GM12872 (cell line): ENCODE measurements at regions not wholly inside any gene's neighbourhood (a gene's known extent, or its start where the extent isn't known, plus 50 kb on each side); places are given as distances from the start of the nearest gene placed in this dataset.

Experiments
- TF ChIP-seq, protein P1 (sequence below): IDR thresholded peaks from 3 replicates; pipeline ENCODE4 v1.5.1; 2011; ENCODE audit warnings: low read depth, mild to moderate bottlenecking, low read length, moderate library complexity; ENCODE audit not compliant: insufficient read depth

DNA sequence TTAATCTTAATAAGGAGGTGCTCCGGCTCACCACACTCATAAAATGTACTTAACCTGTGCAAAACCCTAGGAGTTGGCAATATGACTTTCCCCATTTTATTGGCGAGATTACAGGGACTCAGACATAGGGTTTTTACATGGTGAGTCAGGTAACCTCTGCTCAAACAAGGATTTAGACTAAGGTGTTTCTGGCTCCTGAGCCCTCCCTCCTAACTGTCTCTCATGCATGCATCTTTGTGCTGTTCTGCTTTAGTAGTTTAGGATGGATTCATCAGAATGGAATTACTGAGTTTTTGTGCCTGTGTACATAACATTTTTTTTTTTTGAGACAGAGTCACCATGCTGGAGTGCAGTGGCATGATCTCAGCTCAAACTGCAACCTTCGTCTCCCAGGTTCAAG lies 993.3 kb upstream of the TMEM132C start:
- TF ChIP-seq, protein P1, sequence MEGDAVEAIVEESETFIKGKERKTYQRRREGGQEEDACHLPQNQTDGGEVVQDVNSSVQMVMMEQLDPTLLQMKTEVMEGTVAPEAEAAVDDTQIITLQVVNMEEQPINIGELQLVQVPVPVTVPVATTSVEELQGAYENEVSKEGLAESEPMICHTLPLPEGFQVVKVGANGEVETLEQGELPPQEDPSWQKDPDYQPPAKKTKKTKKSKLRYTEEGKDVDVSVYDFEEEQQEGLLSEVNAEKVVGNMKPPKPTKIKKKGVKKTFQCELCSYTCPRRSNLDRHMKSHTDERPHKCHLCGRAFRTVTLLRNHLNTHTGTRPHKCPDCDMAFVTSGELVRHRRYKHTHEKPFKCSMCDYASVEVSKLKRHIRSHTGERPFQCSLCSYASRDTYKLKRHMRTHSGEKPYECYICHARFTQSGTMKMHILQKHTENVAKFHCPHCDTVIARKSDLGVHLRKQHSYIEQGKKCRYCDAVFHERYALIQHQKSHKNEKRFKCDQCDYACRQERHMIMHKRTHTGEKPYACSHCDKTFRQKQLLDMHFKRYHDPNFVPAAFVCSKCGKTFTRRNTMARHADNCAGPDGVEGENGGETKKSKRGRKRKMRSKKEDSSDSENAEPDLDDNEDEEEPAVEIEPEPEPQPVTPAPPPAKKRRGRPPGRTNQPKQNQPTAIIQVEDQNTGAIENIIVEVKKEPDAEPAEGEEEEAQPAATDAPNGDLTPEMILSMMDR = no peak

DNA sequence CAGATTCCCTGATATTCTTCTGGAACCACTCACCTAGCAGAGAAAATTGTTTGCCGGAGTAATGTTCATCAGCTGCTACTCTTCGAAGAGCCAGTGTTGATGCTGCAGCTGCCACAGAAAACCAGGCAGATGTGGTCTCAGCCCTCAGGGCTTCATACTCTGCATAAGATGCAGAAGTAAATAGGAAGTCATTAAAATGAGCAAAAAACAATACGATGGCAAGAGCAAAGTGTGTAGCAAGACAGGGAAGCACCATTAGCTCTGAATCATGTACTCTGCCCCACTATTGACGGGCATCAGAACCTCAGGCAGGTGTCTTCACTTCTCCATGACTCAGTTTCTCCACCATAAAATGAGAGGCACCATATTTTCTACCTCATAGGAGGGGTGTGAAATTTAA lies 991.6 kb upstream of the TMEM132C start:
- TF ChIP-seq, protein P1 = no peak

DNA sequence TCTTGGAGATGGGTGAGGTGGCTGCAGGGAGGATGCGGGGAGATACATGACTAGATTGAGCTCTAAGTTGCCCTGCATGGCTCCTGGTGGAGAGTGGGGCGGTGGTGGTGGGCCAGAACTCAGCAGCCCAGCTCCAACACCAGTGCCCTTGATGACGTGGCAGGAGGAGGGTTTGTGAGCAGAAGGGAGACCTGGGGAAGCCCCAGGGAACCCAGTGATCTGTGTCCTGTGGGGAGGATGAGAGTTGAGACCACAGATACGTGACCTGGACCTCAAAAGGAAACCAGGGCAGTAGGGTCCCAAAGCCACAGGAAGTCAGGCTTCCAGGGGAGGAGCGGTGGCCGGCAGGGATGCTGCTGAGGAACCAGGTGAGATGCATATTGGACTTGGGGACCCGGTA lies 989.1 kb upstream of the TMEM132C start:
- TF ChIP-seq, protein P1 = no peak

DNA sequence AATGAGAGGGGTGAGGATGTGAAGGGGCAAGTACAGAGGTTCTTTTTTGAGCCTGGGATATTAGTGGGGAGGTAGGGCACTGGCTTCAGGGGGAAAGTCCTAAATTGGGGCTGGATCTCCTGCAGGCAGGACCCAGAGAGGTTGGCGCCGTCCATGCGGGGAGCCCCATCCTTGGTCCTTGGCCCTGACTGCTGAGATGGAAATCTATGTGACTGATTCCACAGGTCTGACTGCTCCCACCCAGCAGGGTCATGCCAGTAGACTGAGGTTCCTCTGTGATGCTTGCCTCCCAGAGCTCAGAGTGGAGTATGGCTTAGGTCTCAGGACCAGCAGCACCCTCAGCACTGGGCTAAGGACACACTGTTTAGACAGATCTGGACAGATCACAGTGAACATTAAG lies 988.6 kb upstream of the TMEM132C start:
- TF ChIP-seq, protein P1 = no peak

DNA sequence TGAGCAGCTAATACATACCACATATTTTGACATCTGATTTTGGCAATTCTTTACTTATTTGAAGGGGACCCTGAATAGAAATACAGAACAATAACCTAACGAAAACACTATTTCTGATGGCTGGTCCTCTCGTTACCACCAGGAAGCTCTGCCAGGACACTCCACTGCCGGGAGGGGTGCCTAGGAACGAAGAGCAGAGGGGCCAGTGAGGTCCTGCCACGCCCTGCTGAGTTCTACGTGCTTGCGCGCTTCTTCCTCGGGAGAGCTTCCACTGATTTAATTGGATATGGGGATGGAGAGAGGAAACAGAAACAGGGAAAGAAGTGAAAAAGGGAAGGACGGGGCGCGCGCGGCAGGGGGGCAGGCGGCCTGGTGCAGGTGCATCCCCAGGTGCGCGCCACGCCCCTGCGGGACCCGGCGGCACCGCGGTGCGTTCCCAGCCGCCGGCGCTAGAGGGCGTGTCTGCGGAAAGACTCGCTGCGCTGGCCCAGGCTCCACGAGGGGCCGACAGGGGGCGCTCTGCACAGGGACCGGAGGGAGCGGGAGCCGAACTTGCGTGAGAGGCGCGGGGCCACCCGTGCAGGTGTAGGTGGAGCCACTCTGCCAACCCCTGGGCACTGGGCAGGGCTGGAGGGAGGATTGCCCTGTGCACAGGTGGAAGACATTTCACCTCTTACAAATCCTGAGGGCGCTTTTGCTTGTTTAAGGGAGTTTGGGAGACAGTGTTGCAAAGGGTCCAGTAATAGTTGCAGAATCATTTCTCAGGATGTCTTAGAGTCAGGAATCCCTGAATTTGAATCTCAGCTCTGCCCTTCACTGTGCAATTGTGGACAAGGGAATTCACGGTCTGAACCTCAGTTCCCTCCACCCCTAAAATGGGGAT lies 986.3 kb upstream of the TMEM132C start:
- TF ChIP-seq, protein P1 = peak; percentile 84

DNA sequence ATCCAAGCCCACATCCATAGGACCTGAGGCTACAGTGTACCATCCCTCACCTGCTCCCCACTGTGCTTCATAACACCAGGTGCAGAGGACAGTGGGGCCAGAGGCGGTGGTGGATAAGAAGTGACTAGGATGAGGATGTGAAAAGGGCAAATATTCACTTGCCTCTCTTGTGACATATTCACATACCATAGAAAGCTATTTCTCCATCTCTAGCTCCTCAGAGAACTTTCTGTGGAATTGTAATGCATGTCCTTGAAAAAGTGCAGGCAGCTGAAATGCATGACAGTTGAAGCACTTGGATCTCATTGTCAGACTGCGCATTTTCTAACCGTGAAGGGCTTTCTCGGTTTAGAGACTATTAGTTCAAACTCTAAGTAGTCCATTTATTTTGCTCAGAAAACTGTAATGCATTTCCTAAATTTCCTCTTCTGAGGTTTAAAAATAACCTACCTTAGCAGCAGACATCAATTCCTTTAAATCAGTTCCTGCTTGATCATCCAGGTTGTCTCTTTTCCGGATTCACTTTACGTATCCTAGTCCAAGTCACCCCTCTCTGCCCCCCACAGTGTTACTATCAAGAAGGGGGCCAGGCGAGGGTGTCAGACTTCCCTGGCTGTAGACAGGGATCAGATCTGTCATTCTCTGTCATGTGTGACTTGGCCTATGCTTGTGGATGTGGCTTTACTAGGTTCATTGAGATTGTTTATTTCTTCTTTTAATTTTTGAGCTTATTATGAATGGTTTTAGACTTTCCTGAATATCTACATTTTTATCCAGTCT lies 984.0 kb upstream of the TMEM132C start:
- TF ChIP-seq, protein P1 = no peak

DNA sequence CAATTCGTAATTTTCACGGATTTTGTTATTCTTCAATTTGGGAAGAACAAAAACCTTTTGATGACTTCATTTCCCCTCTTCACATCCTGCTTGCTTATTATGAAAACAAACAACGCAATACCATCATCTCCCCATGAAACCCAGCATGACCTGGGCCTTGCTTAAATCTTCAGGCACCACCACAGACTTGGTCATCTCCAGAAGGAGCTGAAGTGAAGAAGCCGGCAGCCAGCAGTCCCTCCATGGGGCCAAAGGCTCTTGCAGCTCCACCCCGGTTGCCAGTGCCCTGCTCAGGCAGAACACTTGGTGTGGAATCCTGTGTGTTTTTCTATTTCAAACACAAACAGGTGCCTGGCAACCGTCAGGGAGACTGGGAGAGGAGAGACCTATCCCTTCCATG lies 982.9 kb upstream of the TMEM132C start:
- TF ChIP-seq, protein P1 = no peak
